ENCODE measurements at regions not wholly inside any gene's neighbourhood (a gene's known extent, or its start where the extent isn't known, plus 50 kb on each side); places are given as distances from the start of the nearest gene placed in this dataset.
A peak's percentile ranks its signal among the peaks of the same experiment; 100 is the strongest.
"Not testable (repeated sequence)": the region's sequence is repeated elsewhere in the genome, so short reads cannot be mapped to it uniquely, and the experiment has no call there.

- Histone ChIP-seq H3K36me3 (no peaks in the 10 kb centered on the region), H3K27me3 (no peaks in the 10 kb centered on the region), H3K27ac (no peak overlapping the region), H3K9me3 (no peaks in the 10 kb centered on the region), H3K4me3 (no peak overlapping the region), H3K4me1 (no peaks in the 10 kb centered on the region)
- WGBS, 5 donors, result 68 to 80% (median 74%) methylated on average over 2 of the region's 2 CpGs
- TF ChIP-seq POLR2A (IDR thresholded peaks at IDR 0.05) (no peak), POLR2AphosphoS5 (IDR thresholded peaks at IDR 0.05) (no peak), CTCF (IDR thresholded peaks at IDR 0.05) (no peak), EP300 (IDR thresholded peaks at IDR 0.05) (no peak)
- intact Hi-C loops (cut with DNase I; ENCODE audit: low total_unique reads), result no loop called here
- DNase-seq, result no peak
Measured at GRCh38 chr21:27346041-27346448, 379.2 kb upstream of the ADAMTS5 start.

- H3K4me1 ChIP-seq, result no peaks in the 10 kb centered on the region
- DNase-seq, result peak in 1 of 2 donors; percentile 23
- WGBS, 5 donors, result 59 to 71% (median 62%) methylated on average over 5 of the region's 5 CpGs
- TF ChIP-seq CTCF (IDR thresholded peaks at IDR 0.05) (no peak), POLR2A (IDR thresholded peaks at IDR 0.05) (no peak), EP300 (IDR thresholded peaks at IDR 0.05) (no peak), POLR2AphosphoS5 (IDR thresholded peaks at IDR 0.05) (no peak)
- intact Hi-C loops (cut with DNase I; ENCODE audit: low total_unique reads), result no loop called here
- no peak overlapping the region for H3K4me3 ChIP-seq
- no peak overlapping the region for H3K27ac ChIP-seq
- no peaks in the 10 kb centered on the region for H3K9me3 ChIP-seq
- no peaks in the 10 kb centered on the region for H3K36me3 ChIP-seq
- H3K27me3 ChIP-seq, result no peaks in the 10 kb centered on the region
Measured at GRCh38 chr21:27339902-27340301, 373.0 kb upstream of the ADAMTS5 start.

GRCh38 chr21:27338007-27338406, 371.1 kb upstream of the ADAMTS5 start:
- intact Hi-C loops (cut with DNase I; ENCODE audit: low total_unique reads); H3K4me1 ChIP-seq; H3K9me3 ChIP-seq; H3K27me3 ChIP-seq; H3K27ac ChIP-seq; H3K4me3 ChIP-seq; DNase-seq; H3K36me3 ChIP-seq: not testable (repeated sequence)
- WGBS, 5 donors, result 79 to 88% (median 83%) methylated on average over 5 of the region's 5 CpGs

GRCh38 chr21:27333096-27333495, 366.2 kb upstream of the ADAMTS5 start:
- Histone ChIP-seq H3K27ac (no peak overlapping the region), H3K9me3 (peaks cover 0 to 5% (median 0%) of the 10 kb centered on the region in 4 donors), H3K4me1 (no peaks in the 10 kb centered on the region), H3K4me3 (no peak overlapping the region), H3K36me3 (no peaks in the 10 kb centered on the region), H3K27me3 (no peaks in the 10 kb centered on the region)
- no peak for DNase-seq
- no peak for TF ChIP-seq EP300 (IDR thresholded peaks at IDR 0.05)
- no peak for TF ChIP-seq CTCF (IDR thresholded peaks at IDR 0.05)
- no peak for TF ChIP-seq POLR2A (IDR thresholded peaks at IDR 0.05)
- no peak for TF ChIP-seq POLR2AphosphoS5 (IDR thresholded peaks at IDR 0.05)
- intact Hi-C loops (cut with DNase I; ENCODE audit: low total_unique reads), result no loop called here
- 92 to 99% (median 94%) methylated on average over 1 of the region's 1 CpG for WGBS, 5 donors

GRCh38 chr21:27329255-27329851, 362.5 kb upstream of the ADAMTS5 start:
- Histone ChIP-seq H3K27ac (peak overlapping the region in 4 of 5 donors; percentile 3 to 63 (median 34)), H3K27me3 (no peaks in the 10 kb centered on the region), H3K36me3 (no peaks in the 10 kb centered on the region), H3K4me3 (no peak overlapping the region), H3K9me3 (peaks cover 0 to 2% (median 0%) of the 10 kb centered on the region in 4 donors), H3K4me1 (no peaks in the 10 kb centered on the region)
- WGBS, 5 donors, result 28 to 33% (median 29%) methylated on average over 6 of the region's 6 CpGs
- peak in 1 of 2 donors; percentile 80 for DNase-seq
- TF ChIP-seq POLR2AphosphoS5 (IDR thresholded peaks at IDR 0.05) (peak in 2 of 3 donors; percentile 23 to 49), EP300 (IDR thresholded peaks at IDR 0.05) (no peak), POLR2A (IDR thresholded peaks at IDR 0.05) (no peak)
- intact Hi-C loops (cut with DNase I; ENCODE audit: low total_unique reads), result no loop called here
